Ovary (tissue), 4 donors: ENCODE measurements at regions not wholly inside any gene's neighbourhood (a gene's known extent, or its start where the extent isn't known, plus 50 kb on each side); places are given as distances from the start of the nearest gene placed in this dataset. TPM values are rescaled to one million over a fixed set of nuclear protein-coding genes. Genes with fewer than 3 reads are reported as not detected.

Experiments
- microRNA counts: library from miRNA; unstranded; fragments of <30 nt; microRNA quantifications from one replicate; lab custom pipeline; 2016
- microRNA-seq, 3 donors: library from miRNA; unstranded; fragments of <30 nt; microRNA quantifications; one replicate each; pipeline versions ENCODE4 to v1.2.0, GENCODE V29; 2019 to 2020
- small RNA-seq: library from RNA; depleted of rRNA; stranded (forward); fragments of <200 nt; gene quantifications from one replicate; pipeline ENCODE3, GENCODE V24; 2016
- donor health status: DM: no; HTN: no; CAD: no; lungs with moderate emphysema.
- donor health status: DM: no; HTN: no; CAD: no.
- donor health status: DM: yes; HTN: yes; CAD: no.

MicroRNAs in the stretch of these regions (microRNA counts, 767-probe panel; counts per million panel counts)
- microRNA hsa-miR-1265 (lab: Ali Mortazavi, UCI): 530 counts per million, percentile 78 among the panel's probes with 10 or more counts

Small RNA genes in the stretch of these regions (microRNA-seq; reads per million reads assigned to microRNA genes)
- gene MIR1265 (0 reads per million in 3 donors), gene MIR4293 (0 reads per million in 3 donors)

Small RNA genes in the stretch of these regions (small RNA-seq; reads per million reads assigned to genes)
- not detected for gene MIR1265
- gene MIR4293: not detected
